IMR-90 (cell line): ENCODE measurements at regions not wholly inside any gene's neighbourhood (a gene's known extent, or its start where the extent isn't known, plus 50 kb on each side); places are given as distances from the start of the nearest gene placed in this dataset.

Source experiments
- ATAC-seq: fragments of 200-7000 bp; cut with Tn5 transposase; 2 replicates; pipeline ENCODE4 v1.9.1; 2020; ENCODE audit warnings: low read depth, mild to moderate bottlenecking, moderate library complexity
- BruUV-seq: library from RNA; stranded (reverse); fragments of 400-500 nt; replicated peaks from 2 replicates; lab custom pipeline; 2021; lab: Mats Ljungman, UMichigan
- CTCF ChIA-PET: fragments of 300-600 bp; formaldehyde crosslinking; extraction: SDS; loops from one replicate; lab custom pipeline; 2021; ENCODE audit warnings: antibody characterized with exemption; lab: Yijun Ruan, JAX
- POLR2A ChIA-PET: fragments of 300-600 bp; sonication (Branson Sonifier 250); formaldehyde crosslinking; loops from one replicate; lab custom pipeline; 2022; ENCODE audit warnings: antibody characterized with exemption; ENCODE audit not compliant: unreplicated experiment; lab: Charles Lee
- DNase-seq: peaks from one replicate; pipeline ENCODE4 v3.0.0; 2013
- H2AFZ ChIP-seq: replicated peaks from 2 replicates; pipeline ENCODE3; 2013; ENCODE audit warnings: low read length, mild to moderate bottlenecking; ENCODE audit not compliant: poor library complexity
- H2AK5ac ChIP-seq: 2 replicates; pipeline ENCODE4 v1.6.1; 2013; ENCODE audit warnings: low read depth, low read length, inconsistent platforms
- H2AK9ac ChIP-seq: replicated peaks from 2 replicates; pipeline ENCODE3; 2013; ENCODE audit warnings: mild to moderate bottlenecking, low read depth, low read length, moderate library complexity; ENCODE audit not compliant: poor library complexity
- H2BK120ac ChIP-seq: 2 replicates; pipeline ENCODE4 v1.6.1; 2013; ENCODE audit warnings: low read depth, low read length, inconsistent platforms
- H2BK15ac ChIP-seq: 3 replicates; pipeline ENCODE4 v1.6.1; 2013; ENCODE audit warnings: low read depth, low read length, inconsistent platforms
- H2BK20ac ChIP-seq: 2 replicates; pipeline ENCODE4 v1.6.1; 2013; ENCODE audit warnings: low read depth, mild to moderate bottlenecking, inconsistent platforms, low read length, moderate library complexity
- H2BK5ac ChIP-seq: 2 replicates; pipeline ENCODE4 v1.6.1; 2013; ENCODE audit warnings: mild to moderate bottlenecking, low read depth, low read length, inconsistent platforms; ENCODE audit not compliant: poor library complexity, severe bottlenecking
- H3K14ac ChIP-seq: replicated peaks from 2 replicates; pipeline ENCODE4 v1.6.1; 2013; ENCODE audit warnings: low read depth, low read length, inconsistent platforms
- H3K18ac ChIP-seq: 2 replicates; pipeline ENCODE4 v1.6.1; 2013; ENCODE audit warnings: low read depth, low read length, control low read depth
- H3K23ac ChIP-seq: 2 replicates; pipeline ENCODE4 v1.6.1; 2013; ENCODE audit warnings: low read depth, low read length, inconsistent platforms
- H3K27ac ChIP-seq: 2 replicates; pipeline ENCODE4 v1.5.1; 2013; ENCODE audit warnings: mild to moderate bottlenecking, control low read depth, low read length; ENCODE audit not compliant: insufficient read depth
- H3K27me3 ChIP-seq: 2 replicates; pipeline ENCODE4 v1.6.1; 2013; ENCODE audit warnings: low read length; ENCODE audit not compliant: control insufficient read depth, insufficient read depth
- H3K36me3 ChIP-seq: 2 replicates; pipeline ENCODE4 v1.6.1; 2013; ENCODE audit warnings: low read length, mixed read lengths; ENCODE audit not compliant: control insufficient read depth, insufficient read depth
- H3K4ac ChIP-seq: 2 replicates; pipeline ENCODE4 v1.6.1; 2013; ENCODE audit warnings: low read depth, low read length, inconsistent platforms
- H3K4me1 ChIP-seq: 2 replicates; pipeline ENCODE4 v1.6.1; 2013; ENCODE audit warnings: low read length, mixed read lengths; ENCODE audit not compliant: control insufficient read depth, insufficient read depth
- H3K4me2 ChIP-seq: 2 replicates; pipeline ENCODE4 v1.6.1; 2013; ENCODE audit warnings: low read depth, mild to moderate bottlenecking, control low read depth, low read length, moderate library complexity
- H3K4me3 ChIP-seq: 2 replicates; pipeline ENCODE4 v1.5.1; 2013; ENCODE audit warnings: low read depth, mild to moderate bottlenecking, control low read depth, low read length, moderate library complexity; ENCODE audit not compliant: insufficient read depth
- H3K56ac ChIP-seq: 2 replicates; pipeline ENCODE4 v1.6.1; 2013; ENCODE audit warnings: low read length, inconsistent platforms; ENCODE audit not compliant: insufficient read depth; ENCODE audit errors: extremely low read depth
- H3K79me1 ChIP-seq, 2 experiments: 2 replicates each; pipeline ENCODE4 v1.6.1; 2013; ENCODE audit warnings: low read length in 2 of 2, inconsistent platforms in 1 of 2, low read depth in 1 of 2
- H3K9ac ChIP-seq: 2 replicates; pipeline ENCODE4 v1.6.1; 2013; ENCODE audit warnings: low read depth, low read length, control low read depth
- H3K9me1 ChIP-seq: 2 replicates; pipeline ENCODE4 v1.6.1; 2013; ENCODE audit warnings: low read length, inconsistent platforms; ENCODE audit not compliant: insufficient read depth
- H3K9me3 ChIP-seq: 2 replicates; pipeline ENCODE4 v1.6.1; 2013; ENCODE audit warnings: low read length; ENCODE audit not compliant: control insufficient read depth, insufficient read depth
- H4K20me1 ChIP-seq: 2 replicates; pipeline ENCODE4 v1.6.1; 2013; ENCODE audit warnings: low read length, inconsistent platforms; ENCODE audit not compliant: insufficient read depth
- H4K5ac ChIP-seq: 2 replicates; pipeline ENCODE4 v1.6.1; 2013; ENCODE audit warnings: mild to moderate bottlenecking, low read depth, low read length, control low read depth
- H4K8ac ChIP-seq, 2 experiments: 2 replicates each; pipeline ENCODE4 v1.6.1; 2013; ENCODE audit warnings: low read depth in 2 of 2, low read length in 2 of 2, control low read depth in 1 of 2, inconsistent platforms in 1 of 2
- H4K91ac ChIP-seq: 2 replicates; pipeline ENCODE4 v1.6.1; 2013; ENCODE audit warnings: low read depth, low read length, inconsistent platforms; ENCODE audit not compliant: insufficient read depth
- BHLHE40 ChIP-seq: fragments of 150-350 bp; IDR thresholded peaks from 2 replicates; pipeline ENCODE4 v1.6.1; 2016; ENCODE audit warnings: mild to moderate bottlenecking, low read depth, low read length
- ELK1 ChIP-seq: fragments of 150-350 bp; IDR thresholded peaks from 2 replicates; pipeline ENCODE4 v1.6.1; 2016; ENCODE audit warnings: low read depth, mild to moderate bottlenecking, low read length, moderate library complexity, borderline replicate concordance
- MAFK ChIP-seq: IDR thresholded peaks from 2 replicates; pipeline ENCODE4 v1.6.1; 2012; ENCODE audit warnings: low read depth, low read length, improper control_type of control experiment
- NFE2L2 ChIP-seq: fragments of 150-350 bp; IDR thresholded peaks from 2 replicates; pipeline ENCODE4 v1.6.1; 2016; ENCODE audit warnings: low read depth, mild to moderate bottlenecking, low read length
- RAD21 ChIP-seq: IDR thresholded peaks from 2 replicates; pipeline ENCODE4 v1.6.1; 2012; ENCODE audit warnings: low read length, improper control_type of control experiment
- USF2 ChIP-seq: fragments of 150-350 bp; IDR thresholded peaks from 2 replicates; pipeline ENCODE4 v1.6.1; 2017; ENCODE audit warnings: mild to moderate bottlenecking, antibody characterized with exemption, low read length, low read depth
- WGBS, 2 experiments: methylation state at CpG; one replicate each; pipeline versions ENCODE4 v1.1.5 to v1.1.7; 2013; ENCODE audit warnings: missing lambda C conversion rate in 2 of 2; ENCODE audit not compliant: insufficient read length in 1 of 2; ENCODE audit errors: extremely low coverage in 2 of 2; 5-methylcytosine and 5-hydroxymethylcytosine counted together
- dilution Hi-C: fragments of 300-500 bp; cut with HindIII; formaldehyde crosslinking; loops from one replicate; pipeline ENCODE4 v1.14.3; 2018; ENCODE audit warnings: low sequenced_read_pairs; ENCODE audit not compliant: unreplicated experiment
- in situ Hi-C: fragments of 300-500 bp; cut with MboI; formaldehyde crosslinking; loops from 3 replicates; pipeline ENCODE4 v1.14.3; 2019; ENCODE audit warnings: low sequenced_read_pairs, inconsistent platforms, mixed read lengths
- intact Hi-C: fragments of 100-400 bp; cut with micrococcal nuclease; formaldehyde crosslinking; loops from 2 replicates; pipeline ENCODE4 v1.10.0; 2022

- ChIA-PET POLR2A (no interaction called here), CTCF (no interaction called here)
- Histone ChIP-seq H3K23ac (peak overlapping the region; percentile 13; the same call in 1 of the 2 replicates), H2BK5ac (peak overlapping the region; percentile 6), H3K56ac (no peak overlapping the region), H2BK20ac (peak overlapping the region; percentile 79), H3K9me1 (peaks cover 24% of the 10 kb centered on the region), H3K4me3 (no peak overlapping the region), H3K27me3 (no peaks in the 10 kb centered on the region), H2AFZ (peak overlapping the region; percentile 61), H2BK120ac (peak overlapping the region; percentile 75), H3K4me1 (peaks cover 13% of the 10 kb centered on the region), H2BK15ac (peak overlapping the region; percentile 51; the same call in 2 of the 3 replicates), H4K5ac (peak overlapping the region; percentile 65; the same call in 1 of the 2 replicates), H3K9me3 (no peaks in the 10 kb centered on the region), H3K36me3 (no peaks in the 10 kb centered on the region), H4K20me1 (no peaks in the 10 kb centered on the region), H3K79me1 (no peaks in the 10 kb centered on the region), H2AK5ac (peak overlapping the region; percentile 85), H2AK9ac (peak overlapping the region; percentile 67), H4K91ac (peak overlapping the region; percentile 77), H3K4me2 (peak overlapping the region; percentile 13), H4K8ac (peak overlapping the region; percentile 31 to 39; a peak in 3 of 4 replicates), H3K4ac (peak overlapping the region; percentile 84), H3K9ac (no peak overlapping the region), H3K14ac (peak overlapping the region; percentile 82), H3K27ac (peak overlapping the region; percentile 70; the same call in 1 of the 2 replicates), H3K18ac (peak overlapping the region; percentile 77)
- peak; percentile 83 for ATAC-seq
- BruUV-seq: no TSS peak
- intact Hi-C loops: no loop called here
- in situ Hi-C loops: no loop called here
- no CpG with 5 or more reads among the region's 8 CpGs for WGBS, 2 experiments
- dilution Hi-C loops: no loop called here
- peak; percentile 84 for DNase-seq
- no peak for TF ChIP-seq ELK1
- TF ChIP-seq MAFK: no peak
- TF ChIP-seq BHLHE40: no peak
- TF ChIP-seq USF2: no peak
- no peak for TF ChIP-seq RAD21
- no peak for TF ChIP-seq NFE2L2
Measured at GRCh38 chr6:11869672-11870340, 91.2 kb upstream of the ADTRP start.
